ENCODE measurements at regions not wholly inside any gene's neighbourhood (a gene's known extent, or its start where the extent isn't known, plus 50 kb on each side); places are given as distances from the start of the nearest gene placed in this dataset.

DNA sequence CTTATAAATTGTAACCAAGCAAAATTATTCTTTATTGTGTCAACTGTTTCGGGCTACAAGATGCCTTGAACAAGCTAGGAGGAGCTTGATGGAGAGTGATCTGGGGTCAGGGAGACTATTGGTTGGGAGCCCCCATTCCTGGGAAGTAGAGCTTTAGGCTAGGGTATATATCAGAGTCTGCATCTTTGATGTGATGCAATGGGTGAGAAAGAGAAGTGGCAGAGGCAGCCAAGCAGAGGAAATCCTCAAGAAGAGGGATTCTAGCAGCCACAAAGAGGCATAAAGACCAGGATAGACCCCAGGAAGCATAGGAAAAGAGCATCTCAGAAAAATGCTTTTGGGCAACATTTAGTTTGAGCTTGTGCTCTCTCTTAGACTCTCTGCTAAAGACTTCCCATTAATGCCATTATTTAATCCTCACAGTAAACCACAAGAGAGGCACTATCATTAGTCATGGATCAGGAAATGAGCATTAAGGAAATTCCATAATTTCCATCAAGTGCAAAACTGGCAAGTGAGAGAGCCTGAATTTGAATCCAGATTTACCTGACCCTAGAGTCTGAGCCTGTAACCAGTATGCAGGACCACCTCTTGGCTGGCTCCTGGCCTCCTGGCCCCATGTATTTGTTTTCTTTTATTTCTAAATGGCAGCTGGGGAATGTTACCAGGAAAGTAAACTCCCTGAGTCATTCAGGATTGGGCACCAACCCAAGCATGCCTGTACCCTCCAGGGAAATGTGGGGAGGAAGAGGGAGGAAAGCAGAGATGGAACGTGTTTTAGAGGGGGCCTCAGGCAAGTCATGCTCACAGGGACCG is 118.7 kb downstream of the RPL22L1 start:
- no peak for ATAC-seq
- peaks cover 45% of the 10 kb centered on the region for H3K27me3 Mint-ChIP-seq
- no peak overlapping the region for H3K4me3 Mint-ChIP-seq
- H3K27ac Mint-ChIP-seq, result no peak overlapping the region
- H3K4me1 Mint-ChIP-seq, result no peaks in the 10 kb centered on the region
- no peaks in the 10 kb centered on the region for H3K9me3 Mint-ChIP-seq
- H3K36me3 Mint-ChIP-seq, result no peaks in the 10 kb centered on the region

DNA sequence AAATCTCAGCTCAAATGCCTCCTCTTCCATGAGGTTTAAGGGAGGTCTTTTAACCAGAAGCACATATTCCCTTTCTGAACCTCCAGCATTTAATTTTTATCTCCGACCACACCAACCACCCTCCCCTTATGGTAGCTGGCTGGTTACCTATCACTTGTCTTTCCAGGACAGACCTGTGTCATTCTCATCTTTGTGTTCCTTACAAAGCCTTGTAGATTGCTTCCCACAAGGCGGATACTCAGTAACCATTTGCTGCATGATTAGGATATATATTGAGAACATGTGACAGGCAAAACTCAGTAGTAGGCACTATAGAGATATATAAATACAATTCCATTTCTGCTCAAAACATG is 119.5 kb downstream of the RPL22L1 start:
- H3K27me3 Mint-ChIP-seq, result peaks cover 45% of the 10 kb centered on the region
- no peak overlapping the region for H3K4me3 Mint-ChIP-seq
- H3K4me1 Mint-ChIP-seq, result no peaks in the 10 kb centered on the region

DNA sequence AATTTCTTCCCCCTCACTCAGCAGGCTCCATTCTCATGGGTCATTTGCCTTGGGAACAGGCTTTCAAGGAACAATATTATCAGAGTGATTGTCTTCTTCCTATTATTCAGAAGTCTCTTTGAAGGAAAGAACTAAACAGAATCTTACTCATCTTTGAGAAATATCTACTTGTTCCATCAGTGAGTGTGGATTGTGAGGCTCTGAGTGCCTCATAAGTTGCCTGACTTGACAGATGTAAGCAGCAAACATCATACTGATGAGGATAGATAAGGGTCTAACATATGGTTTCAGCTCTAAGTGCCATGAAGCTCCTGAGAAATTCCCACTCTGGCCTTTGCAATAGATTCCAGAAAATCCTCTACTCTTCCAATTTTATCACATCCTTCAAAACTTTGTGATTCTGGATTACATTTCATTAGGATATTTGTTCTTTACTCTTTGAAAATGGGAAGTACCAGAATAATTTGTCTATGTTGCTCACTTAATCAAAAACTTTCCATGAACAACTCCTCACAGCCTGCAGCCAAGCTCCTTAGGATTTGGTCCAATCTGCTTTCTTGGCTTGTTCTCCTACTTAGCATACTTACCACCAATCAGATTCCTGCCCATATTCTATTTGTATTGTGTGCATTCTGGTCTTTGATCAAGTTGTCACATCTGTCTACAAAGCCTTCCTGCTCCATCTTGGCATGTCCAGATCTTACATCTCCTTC is 120.1 kb downstream of the RPL22L1 start:
- Mint-ChIP-seq H3K27me3 (peaks cover 45% of the 10 kb centered on the region), H3K4me1 (no peaks in the 10 kb centered on the region)

More for the DNA sequence above, 119.5 kb downstream of the RPL22L1 start:
- Mint-ChIP-seq H3K9me3 (no peaks in the 10 kb centered on the region), H3K27ac (no peak overlapping the region), H3K36me3 (no peaks in the 10 kb centered on the region)
- no peak for ATAC-seq

GRCh38 chr3:170749185-170749584 is 120.8 kb downstream of the RPL22L1 start:
- Mint-ChIP-seq H3K27ac (no peak overlapping the region), H3K9me3 (no peaks in the 10 kb centered on the region), H3K36me3 (no peaks in the 10 kb centered on the region), H3K4me3 (no peak overlapping the region), H3K4me1 (no peaks in the 10 kb centered on the region), H3K27me3 (peaks cover 39% of the 10 kb centered on the region)
- ATAC-seq, result no peak

More for the DNA sequence above, 120.1 kb downstream of the RPL22L1 start:
- ATAC-seq, result no peak
- H3K36me3 Mint-ChIP-seq, result no peaks in the 10 kb centered on the region
- H3K9me3 Mint-ChIP-seq, result no peaks in the 10 kb centered on the region
- H3K27ac Mint-ChIP-seq, result no peak overlapping the region
- no peak overlapping the region for H3K4me3 Mint-ChIP-seq

DNA sequence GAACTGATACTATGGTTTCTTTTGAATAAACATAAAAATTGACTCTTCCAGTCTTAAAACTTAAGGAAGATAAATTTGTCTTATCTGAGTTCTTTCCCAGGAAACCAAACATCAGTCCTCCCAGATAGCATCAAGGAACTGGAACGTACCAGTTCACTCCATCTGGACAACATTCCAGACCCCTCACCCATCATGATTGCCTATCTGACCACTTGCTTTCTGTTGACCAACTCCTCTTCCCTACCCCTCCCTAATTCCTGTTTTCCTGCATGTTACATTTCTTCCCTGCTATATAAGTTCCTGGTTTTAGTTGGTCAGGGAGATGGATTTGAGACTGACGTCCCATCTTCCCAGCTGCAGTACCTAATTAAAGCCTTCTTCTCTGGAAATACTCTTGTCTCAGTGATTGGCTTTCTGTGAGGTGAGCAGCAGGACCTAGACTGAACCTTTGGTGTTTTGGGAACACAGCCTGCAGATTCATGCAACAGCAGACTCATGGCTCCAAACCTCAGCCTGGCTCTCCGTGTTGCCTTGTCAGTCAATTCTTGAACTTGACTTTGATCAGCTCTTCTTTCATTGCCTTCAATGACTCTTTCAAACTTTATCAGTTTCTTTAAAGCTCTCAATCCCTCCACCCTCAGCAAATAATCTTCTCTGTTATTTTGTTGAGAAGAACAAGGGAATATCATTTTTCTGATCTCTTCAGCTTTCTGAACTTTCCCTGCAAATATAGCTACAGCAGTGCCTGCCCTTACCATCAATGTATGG is 123.6 kb downstream of the RPL22L1 start:
- Mint-ChIP-seq H3K27ac (no peak overlapping the region), H3K4me1 (no peaks in the 10 kb centered on the region), H3K4me3 (no peak overlapping the region), H3K9me3 (no peaks in the 10 kb centered on the region), H3K27me3 (peaks cover 37% of the 10 kb centered on the region), H3K36me3 (no peaks in the 10 kb centered on the region)
- ATAC-seq, result no peak

DNA sequence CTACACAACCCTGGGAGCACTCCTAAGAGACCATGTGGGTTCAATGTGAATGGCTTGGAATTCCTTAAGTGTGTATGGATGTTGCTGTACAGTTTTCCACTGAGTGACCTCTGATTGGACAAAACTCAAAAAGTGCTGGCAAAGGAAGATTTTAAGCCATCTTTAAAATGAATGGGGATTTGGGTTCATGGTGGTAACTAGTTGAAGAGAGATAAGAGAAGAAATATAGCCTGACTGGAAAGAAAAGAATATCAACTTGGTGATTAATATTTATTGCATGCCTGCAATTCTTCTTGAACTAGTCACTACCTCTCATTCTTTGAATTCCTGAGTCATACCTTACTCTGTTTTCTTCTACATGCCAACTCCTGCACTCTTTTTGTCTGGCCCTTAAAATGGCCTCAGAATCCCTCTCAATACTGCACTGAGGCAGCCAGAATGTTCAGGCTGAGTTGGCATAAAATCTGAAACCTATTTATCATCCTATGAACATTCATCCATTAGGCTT is 124.7 kb downstream of the RPL22L1 start:
- Mint-ChIP-seq H3K4me3 (no peak overlapping the region), H3K4me1 (no peaks in the 10 kb centered on the region), H3K36me3 (no peaks in the 10 kb centered on the region), H3K27me3 (peaks cover 29% of the 10 kb centered on the region), H3K27ac (no peak overlapping the region), H3K9me3 (no peaks in the 10 kb centered on the region)
- ATAC-seq, result no peak

DNA sequence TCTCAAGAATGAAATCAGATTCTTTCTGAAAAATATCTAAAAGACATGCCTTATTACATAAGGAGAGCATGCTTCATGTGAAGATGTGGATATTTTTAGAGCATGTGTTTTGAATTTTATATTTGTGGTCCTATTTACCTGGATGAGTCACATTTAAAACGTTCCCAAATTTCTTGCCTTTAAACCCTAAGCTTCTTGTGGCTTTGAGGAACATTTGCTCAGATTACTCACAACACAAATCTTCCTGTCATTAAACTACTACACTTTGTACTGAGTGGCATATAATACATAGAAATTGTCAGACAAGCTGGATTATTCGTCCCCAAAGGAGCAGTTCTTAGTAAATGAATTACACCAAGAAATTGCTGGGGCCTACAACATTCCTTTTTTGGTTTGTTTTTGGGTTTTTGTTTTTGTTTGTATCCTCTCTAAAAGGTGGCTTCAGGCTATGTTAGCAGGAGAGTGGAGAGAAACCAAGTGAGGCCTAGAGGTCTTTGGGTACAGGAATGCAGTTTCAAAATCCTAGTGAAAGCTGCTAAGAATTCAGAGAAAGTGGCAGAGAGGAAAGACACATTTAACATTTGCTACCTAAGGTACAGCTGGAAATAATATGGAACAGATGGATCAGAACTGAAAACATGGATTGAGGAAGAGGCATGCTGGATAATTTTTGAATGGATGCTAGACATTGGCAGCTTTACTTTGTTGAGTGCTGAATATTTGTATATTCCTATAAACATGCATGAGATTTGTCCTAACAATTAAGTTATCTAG is 128.1 kb downstream of the RPL22L1 start:
- H3K9me3 Mint-ChIP-seq, result no peaks in the 10 kb centered on the region
- no peak overlapping the region for H3K4me3 Mint-ChIP-seq
- no peaks in the 10 kb centered on the region for H3K36me3 Mint-ChIP-seq
- H3K27me3 Mint-ChIP-seq, result peaks cover under 1% of the 10 kb centered on the region
- no peak for ATAC-seq
- H3K27ac Mint-ChIP-seq, result no peak overlapping the region
- no peaks in the 10 kb centered on the region for H3K4me1 Mint-ChIP-seq

- no peaks in the 10 kb centered on the region for H3K9me3 Mint-ChIP-seq
- H3K27ac Mint-ChIP-seq, result no peak overlapping the region
- H3K4me1 Mint-ChIP-seq, result no peaks in the 10 kb centered on the region
- H3K4me3 Mint-ChIP-seq, result no peak overlapping the region
- H3K36me3 Mint-ChIP-seq, result no peaks in the 10 kb centered on the region
- ATAC-seq, result no peak
- H3K27me3 Mint-ChIP-seq, result no peaks in the 10 kb centered on the region
Measured at GRCh38 chr3:170740726-170741591, 129.0 kb downstream of the RPL22L1 start.

DNA sequence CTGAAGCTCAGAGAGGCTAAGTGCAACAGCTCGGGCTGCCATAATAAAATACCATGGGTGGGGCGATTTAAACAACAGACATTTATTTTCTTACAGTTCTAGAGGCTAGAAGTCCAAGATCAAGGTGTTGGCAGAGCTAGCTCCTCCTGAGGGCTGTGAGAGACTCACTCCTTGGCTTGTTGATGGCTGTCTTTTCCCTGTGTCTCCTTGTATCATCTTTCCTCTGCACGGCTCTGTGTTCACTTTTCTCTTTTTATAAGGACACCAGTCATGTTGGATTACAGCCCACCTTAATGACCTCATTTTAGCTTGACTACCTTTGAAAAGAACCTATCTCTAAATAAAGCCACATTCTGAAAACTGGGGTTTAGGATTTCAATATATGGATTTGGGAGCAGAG is 129.7 kb downstream of the RPL22L1 start:
- no peak for ATAC-seq
- Mint-ChIP-seq H3K27me3 (no peaks in the 10 kb centered on the region), H3K36me3 (no peaks in the 10 kb centered on the region), H3K4me1 (no peaks in the 10 kb centered on the region), H3K9me3 (no peaks in the 10 kb centered on the region), H3K27ac (no peak overlapping the region), H3K4me3 (no peak overlapping the region)

DNA sequence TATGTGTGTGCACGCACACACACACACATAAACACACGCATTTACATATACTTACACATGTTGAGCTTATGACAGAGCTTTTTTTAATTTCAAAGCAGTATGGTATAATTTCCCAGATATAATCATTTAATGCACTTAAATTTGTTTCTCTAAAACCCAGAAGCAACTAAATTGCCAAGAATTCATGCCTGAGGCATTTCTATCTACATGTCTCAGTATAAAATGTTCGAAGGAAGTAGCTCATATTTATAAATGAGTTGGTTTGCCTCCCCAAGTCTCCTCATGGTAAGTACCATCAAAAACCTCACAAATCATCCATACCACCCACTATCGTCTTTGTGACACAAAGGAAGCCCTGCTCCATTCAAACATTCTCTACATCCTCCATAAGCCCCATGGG is 130.6 kb downstream of the RPL22L1 start:
- Mint-ChIP-seq H3K27ac (no peak overlapping the region), H3K36me3 (no peaks in the 10 kb centered on the region), H3K27me3 (no peaks in the 10 kb centered on the region), H3K4me1 (no peaks in the 10 kb centered on the region), H3K9me3 (no peaks in the 10 kb centered on the region), H3K4me3 (no peak overlapping the region)
- no peak for ATAC-seq

GRCh38 chr3:170738766-170739165 is 131.2 kb downstream of the RPL22L1 start:
- no peaks in the 10 kb centered on the region for H3K4me1 Mint-ChIP-seq
- no peak overlapping the region for H3K4me3 Mint-ChIP-seq
- no peak overlapping the region for H3K27ac Mint-ChIP-seq
- H3K27me3 Mint-ChIP-seq, result no peaks in the 10 kb centered on the region
- no peaks in the 10 kb centered on the region for H3K9me3 Mint-ChIP-seq
- no peak for ATAC-seq
- no peaks in the 10 kb centered on the region for H3K36me3 Mint-ChIP-seq

DNA sequence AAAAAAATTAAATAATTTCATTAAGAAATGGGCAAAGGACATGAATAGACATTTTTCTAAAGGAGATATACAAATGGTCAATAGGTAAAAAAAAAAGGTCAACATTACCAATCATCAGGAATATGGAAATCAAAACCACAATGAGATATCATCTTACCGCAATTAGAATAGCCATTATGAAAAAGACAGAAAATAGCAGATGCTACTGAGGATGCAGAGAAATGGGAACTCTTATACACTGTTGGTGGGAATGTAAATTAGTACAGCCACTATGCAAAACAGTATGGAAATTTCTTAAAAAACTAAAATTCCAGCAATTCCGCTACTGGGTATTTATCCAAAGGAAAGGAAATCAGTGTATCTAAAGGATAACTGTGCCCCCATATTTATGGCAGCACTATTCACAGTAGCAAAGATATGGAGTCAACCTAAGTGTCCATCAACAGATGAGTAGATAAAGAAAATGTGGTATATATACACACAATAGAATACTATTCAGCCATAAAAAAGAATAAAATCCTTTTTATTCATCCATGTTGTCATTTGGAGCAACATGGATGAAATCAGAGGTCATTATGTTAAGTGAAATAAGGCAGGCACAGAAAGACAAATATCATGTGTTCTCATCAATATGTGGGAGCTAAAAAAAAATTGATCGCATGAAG is 132.4 kb downstream of the RPL22L1 start:
- ATAC-seq, result no peak
- no peak overlapping the region for H3K4me3 Mint-ChIP-seq
- no peak overlapping the region for H3K27ac Mint-ChIP-seq
- no peaks in the 10 kb centered on the region for H3K27me3 Mint-ChIP-seq
- H3K4me1 Mint-ChIP-seq, result no peaks in the 10 kb centered on the region
- H3K36me3 Mint-ChIP-seq, result no peaks in the 10 kb centered on the region
- H3K9me3 Mint-ChIP-seq, result no peaks in the 10 kb centered on the region

DNA sequence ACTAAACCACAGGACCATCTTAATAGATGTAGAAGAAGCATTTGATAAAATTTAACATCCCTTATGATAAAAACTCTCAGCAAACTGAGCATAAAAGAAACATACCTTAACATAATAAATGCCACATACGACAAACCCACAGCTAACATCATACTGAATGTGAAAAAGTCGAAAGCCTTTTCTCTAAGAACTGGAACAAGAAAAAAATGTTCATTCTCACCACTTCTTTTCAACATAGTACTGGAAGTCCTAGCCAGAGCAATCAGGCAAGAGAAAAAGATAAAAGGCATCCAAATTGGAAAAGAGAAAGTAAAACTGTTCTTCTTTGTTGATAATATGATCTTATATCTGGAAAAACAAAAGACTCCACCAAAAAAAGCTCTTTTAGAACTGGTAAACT is 134.2 kb downstream of the RPL22L1 start:
- Mint-ChIP-seq H3K27me3 (no peaks in the 10 kb centered on the region), H3K27ac (no peak overlapping the region), H3K4me1 (no peaks in the 10 kb centered on the region), H3K4me3 (no peak overlapping the region), H3K36me3 (no peaks in the 10 kb centered on the region), H3K9me3 (no peaks in the 10 kb centered on the region)
- no peak for ATAC-seq

DNA sequence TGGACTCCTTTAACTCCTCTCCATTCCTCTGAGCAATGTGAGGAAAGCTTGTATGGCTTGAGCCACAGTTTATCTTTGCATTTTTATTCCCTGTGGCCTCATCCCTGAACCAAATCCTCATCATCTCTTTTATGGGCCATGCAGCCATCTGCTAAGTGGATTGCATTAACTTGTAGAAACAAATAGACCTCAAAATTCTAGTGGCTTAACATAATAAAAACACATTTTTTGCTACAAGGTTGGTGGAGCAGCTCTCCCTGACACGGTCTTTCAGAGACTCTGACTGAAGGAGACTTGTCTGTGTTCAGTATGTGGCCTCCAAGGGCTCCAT is 135.3 kb downstream of the RPL22L1 start:
- H3K36me3 Mint-ChIP-seq, result no peaks in the 10 kb centered on the region
- H3K27ac Mint-ChIP-seq, result no peak overlapping the region
- no peaks in the 10 kb centered on the region for H3K4me1 Mint-ChIP-seq
- no peaks in the 10 kb centered on the region for H3K9me3 Mint-ChIP-seq
- no peak for ATAC-seq
- no peaks in the 10 kb centered on the region for H3K27me3 Mint-ChIP-seq
- no peak overlapping the region for H3K4me3 Mint-ChIP-seq

Data from stimulated activated memory B cell treated with anti-CD40 and anti-IgM and Interleukin-4, amounts not matched to agents 10 μg/mL and 1 μg/mL and 100 μg/mL, for 72 hours (primary cell).